OCI-LY7 (cell line): ENCODE measurements at regions not wholly inside any gene's neighbourhood (a gene's known extent, or its start where the extent isn't known, plus 50 kb on each side); places are given as distances from the start of the nearest gene placed in this dataset.

Experiments
- BruUV-seq: library from RNA; stranded (reverse); fragments of 400-500 nt; replicated peaks from 2 replicates; lab custom pipeline; 2021; lab: Mats Ljungman, UMichigan
- CTCF ChIA-PET: fragments of 300-600 bp; sonication (Branson Sonifier 250); formaldehyde crosslinking; loops from one replicate; lab custom pipeline; 2022; ENCODE audit warnings: antibody characterized with exemption; ENCODE audit not compliant: unreplicated experiment; lab: Charles Lee
- POLR2A ChIA-PET: fragments of 300-600 bp; sonication (Branson Sonifier 250); formaldehyde crosslinking; loops from one replicate; lab custom pipeline; 2022; ENCODE audit warnings: antibody characterized with exemption; lab: Charles Lee
- DNase-seq: peaks from one replicate; pipeline ENCODE4 v3.0.0-alpha.2; 2015; ENCODE audit warnings: low spot score
- H2AFZ ChIP-seq: fragments of 200-600 bp; sonication (generic), shearing (Covaris generic); 2 replicates; pipeline ENCODE4 v1.6.1; 2014; ENCODE audit warnings: mild to moderate bottlenecking, antibody characterized with exemption, low read length, moderate library complexity
- H3K27ac ChIP-seq: fragments of 200-600 bp; sonication (generic); 2 replicates; pipeline ENCODE4 v1.5.1; 2014; ENCODE audit warnings: mixed run types, low read depth, mild to moderate bottlenecking, moderate library complexity, low read length, inconsistent platforms; ENCODE audit not compliant: poor library complexity, severe bottlenecking
- H3K36me3 ChIP-seq: fragments of 200-600 bp; sonication (generic); 2 replicates; pipeline ENCODE4 v1.6.1; 2014; ENCODE audit warnings: mild to moderate bottlenecking, antibody characterized with exemption, low read length, moderate library complexity, mixed read lengths; ENCODE audit not compliant: insufficient read depth
- H3K4me1 ChIP-seq: fragments of 200-600 bp; sonication (generic); 2 replicates; pipeline ENCODE4 v1.5.1; 2014; ENCODE audit warnings: mild to moderate bottlenecking, low read length; ENCODE audit not compliant: insufficient read depth, poor library complexity, severe bottlenecking
- H3K4me2 ChIP-seq: fragments of 200-600 bp; sonication (generic); 2 replicates; pipeline ENCODE4 v1.6.1; 2014; ENCODE audit warnings: mild to moderate bottlenecking, low read length
- H3K4me3 ChIP-seq: fragments of 200-600 bp; sonication (generic); 2 replicates; pipeline ENCODE4 v1.5.1; 2014; ENCODE audit warnings: mild to moderate bottlenecking, low read depth, low read length; ENCODE audit not compliant: poor library complexity, severe bottlenecking
- H3K79me2 ChIP-seq: fragments of 200-600 bp; sonication (generic); 2 replicates; pipeline ENCODE4 v1.6.1; 2016; ENCODE audit warnings: low read depth, mild to moderate bottlenecking, low read length, moderate library complexity, mixed read lengths; ENCODE audit not compliant: insufficient read depth
- H3K9me2 ChIP-seq: fragments of 200-600 bp; sonication (generic); 2 replicates; pipeline ENCODE4 v1.6.1; 2016; ENCODE audit warnings: mild to moderate bottlenecking, low read length, mixed read lengths; ENCODE audit not compliant: insufficient read depth
- H3K9me3 ChIP-seq: fragments of 200-600 bp; sonication (generic); 2 replicates; pipeline ENCODE4 v1.6.1; 2014; ENCODE audit warnings: mild to moderate bottlenecking, mixed run types, low read length, mixed read lengths
- H4K20me1 ChIP-seq: fragments of 200-600 bp; sonication (generic); 2 replicates; pipeline ENCODE4 v1.6.1; 2014; ENCODE audit warnings: mild to moderate bottlenecking, antibody characterized with exemption, low read length, moderate library complexity, mixed read lengths; ENCODE audit not compliant: insufficient read depth
- EZH2phosphoT487 ChIP-seq: fragments of 200-600 bp; sonication (generic); IDR thresholded peaks from 2 replicates; pipeline ENCODE4 v1.6.1; 2018; ENCODE audit warnings: low read depth, borderline replicate concordance, mild to moderate bottlenecking, mixed run types, antibody characterized with exemption, low read length, moderate library complexity, mixed read lengths
- intact Hi-C: fragments of 100-400 bp; cut with micrococcal nuclease; formaldehyde crosslinking; loops from one replicate; pipeline ENCODE4 v1.10.0; 2022; ENCODE audit not compliant: unreplicated experiment
- TF ChIP-seq, protein P1 (sequence below): fragments of 200-600 bp; sonication (generic); conservative IDR thresholded peaks from 2 replicates; pipeline ENCODE4 v1.5.1; 2014; ENCODE audit warnings: mild to moderate bottlenecking, antibody characterized with exemption, low read length, moderate library complexity, mixed read lengths

DNA sequence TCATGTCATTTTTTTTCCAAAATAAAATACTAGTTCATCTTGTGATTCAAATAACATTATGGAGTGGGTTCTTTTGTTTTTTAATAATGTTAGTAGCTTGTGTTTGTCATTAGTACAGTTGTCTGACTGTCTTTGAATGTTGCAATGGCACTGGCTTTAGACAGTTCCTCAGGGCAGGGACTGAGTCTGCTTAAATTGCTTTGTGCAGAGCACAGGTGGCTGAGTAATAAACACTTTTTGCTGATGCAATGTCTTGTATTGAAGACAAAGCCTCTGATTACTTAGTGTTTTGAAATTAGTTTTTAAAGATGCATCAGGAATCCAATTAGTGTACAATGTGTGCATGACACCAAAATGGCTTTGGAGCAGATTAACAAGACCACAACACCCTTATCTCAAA, 88.7 kb upstream of the PCDH9 start:
- Histone ChIP-seq H4K20me1 (no peaks in the 10 kb centered on the region), H3K27ac (no peak overlapping the region), H3K4me3 (no peak overlapping the region), H2AFZ (no peak overlapping the region), H3K4me1 (no peaks in the 10 kb centered on the region), H3K79me2 (no peaks in the 10 kb centered on the region), H3K4me2 (no peak overlapping the region), H3K36me3 (no peaks in the 10 kb centered on the region), H3K9me3 (no peaks in the 10 kb centered on the region), H3K9me2 (no peaks in the 10 kb centered on the region)
- intact Hi-C loops: no loop called here
- no peak for DNase-seq
- CTCF ChIA-PET: no interaction called here
- POLR2A ChIA-PET: no interaction called here
- BruUV-seq: no TSS peak
- TF ChIP-seq, protein P1, sequence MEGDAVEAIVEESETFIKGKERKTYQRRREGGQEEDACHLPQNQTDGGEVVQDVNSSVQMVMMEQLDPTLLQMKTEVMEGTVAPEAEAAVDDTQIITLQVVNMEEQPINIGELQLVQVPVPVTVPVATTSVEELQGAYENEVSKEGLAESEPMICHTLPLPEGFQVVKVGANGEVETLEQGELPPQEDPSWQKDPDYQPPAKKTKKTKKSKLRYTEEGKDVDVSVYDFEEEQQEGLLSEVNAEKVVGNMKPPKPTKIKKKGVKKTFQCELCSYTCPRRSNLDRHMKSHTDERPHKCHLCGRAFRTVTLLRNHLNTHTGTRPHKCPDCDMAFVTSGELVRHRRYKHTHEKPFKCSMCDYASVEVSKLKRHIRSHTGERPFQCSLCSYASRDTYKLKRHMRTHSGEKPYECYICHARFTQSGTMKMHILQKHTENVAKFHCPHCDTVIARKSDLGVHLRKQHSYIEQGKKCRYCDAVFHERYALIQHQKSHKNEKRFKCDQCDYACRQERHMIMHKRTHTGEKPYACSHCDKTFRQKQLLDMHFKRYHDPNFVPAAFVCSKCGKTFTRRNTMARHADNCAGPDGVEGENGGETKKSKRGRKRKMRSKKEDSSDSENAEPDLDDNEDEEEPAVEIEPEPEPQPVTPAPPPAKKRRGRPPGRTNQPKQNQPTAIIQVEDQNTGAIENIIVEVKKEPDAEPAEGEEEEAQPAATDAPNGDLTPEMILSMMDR: no peak
- TF ChIP-seq EZH2phosphoT487: no peak

DNA sequence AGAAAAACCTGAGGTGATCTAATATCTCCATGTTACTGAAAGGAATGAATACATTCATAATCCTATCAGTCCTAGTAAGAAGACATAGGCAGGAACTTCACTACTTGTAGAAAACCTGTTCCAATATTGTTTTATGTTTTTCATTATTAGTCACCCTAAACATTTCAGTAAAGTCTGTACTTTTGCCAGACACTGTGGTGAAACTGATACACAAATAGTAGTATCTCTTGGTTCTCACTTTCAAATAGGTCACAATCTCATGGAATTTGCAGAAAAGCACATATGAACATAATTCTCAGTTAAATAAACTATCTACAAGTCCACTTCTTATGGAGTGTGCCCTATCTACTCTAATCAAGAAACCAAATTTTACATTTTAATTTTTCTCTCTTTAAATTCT, 88.3 kb upstream of the PCDH9 start:
- ChIA-PET POLR2A (no interaction called here), CTCF (no interaction called here)
- BruUV-seq: no TSS peak
- H3K79me2 ChIP-seq: no peaks in the 10 kb centered on the region
- H2AFZ ChIP-seq: no peak overlapping the region
- TF ChIP-seq, protein P1: no peak
- no peak for DNase-seq
- H3K9me2 ChIP-seq: no peaks in the 10 kb centered on the region
- H4K20me1 ChIP-seq: no peaks in the 10 kb centered on the region
- no peaks in the 10 kb centered on the region for H3K4me1 ChIP-seq
- intact Hi-C loops: no loop called here
- H3K27ac ChIP-seq: no peak overlapping the region
- no peaks in the 10 kb centered on the region for H3K36me3 ChIP-seq
- H3K4me3 ChIP-seq: no peak overlapping the region
- no peaks in the 10 kb centered on the region for H3K9me3 ChIP-seq
- H3K4me2 ChIP-seq: no peak overlapping the region

DNA sequence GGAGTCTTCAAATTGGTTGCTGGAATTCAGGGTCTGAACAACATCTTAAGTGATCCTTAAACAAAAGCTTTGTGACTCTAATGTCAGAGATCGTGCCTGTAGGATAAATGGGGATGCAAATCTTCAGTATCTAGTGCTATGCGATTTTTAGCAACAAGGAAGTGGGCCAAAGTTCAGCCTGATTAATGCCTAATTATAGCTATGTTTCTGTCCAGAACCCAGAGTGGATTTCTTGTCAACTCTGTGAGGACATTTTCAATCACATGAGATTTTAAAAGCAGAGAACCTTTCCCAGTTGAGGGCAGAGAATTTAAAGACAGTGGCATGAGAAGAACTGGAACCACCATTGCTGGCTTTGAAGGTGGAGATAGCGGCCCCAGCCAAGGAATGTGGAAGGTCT, 84.3 kb upstream of the PCDH9 start:
- TF ChIP-seq EZH2phosphoT487: no peak
- TF ChIP-seq, protein P1: no peak
- Histone ChIP-seq H2AFZ (no peak overlapping the region), H3K4me2 (no peak overlapping the region), H3K9me2 (no peaks in the 10 kb centered on the region), H3K9me3 (no peaks in the 10 kb centered on the region), H3K4me3 (no peak overlapping the region), H4K20me1 (no peaks in the 10 kb centered on the region), H3K4me1 (no peaks in the 10 kb centered on the region), H3K27ac (no peak overlapping the region), H3K79me2 (no peaks in the 10 kb centered on the region), H3K36me3 (no peaks in the 10 kb centered on the region)
- DNase-seq: no peak
- no TSS peak for BruUV-seq
- intact Hi-C loops: no loop called here
- ChIA-PET CTCF (no interaction called here), POLR2A (interaction anchor here (1.2 kb wide), 1 partner anchor 13 kb away, joined by 3 read pairs; no protein-coding TSS in a partner anchor)
